Left lobe of liver (tissue), 2 donors: ENCODE measurements at regions not wholly inside any gene's neighbourhood (a gene's known extent, or its start where the extent isn't known, plus 50 kb on each side); places are given as distances from the start of the nearest gene placed in this dataset.
A peak's percentile ranks its signal among the peaks of the same experiment; 100 is the strongest.
"Not testable (repeated sequence)": the region's sequence is repeated elsewhere in the genome, so short reads cannot be mapped to it uniquely, and the experiment has no call there.

Source experiments
- ATAC-seq: fragments of 200-7000 bp; cut with Tn5 transposase; one replicate; pipeline ENCODE4 v1.9.1; 2020; ENCODE audit warnings: mild to moderate bottlenecking, moderate library complexity
- DNase-seq: peaks from one replicate; pipeline ENCODE4 v3.0.0-alpha.2; 2020; ENCODE audit warnings: low spot score
- donor health status: DM: no; HTN: no; CAD: no; lungs with moderate emphysema.
- donor health status: DM: no; HTN: yes; CAD: no.

DNA sequence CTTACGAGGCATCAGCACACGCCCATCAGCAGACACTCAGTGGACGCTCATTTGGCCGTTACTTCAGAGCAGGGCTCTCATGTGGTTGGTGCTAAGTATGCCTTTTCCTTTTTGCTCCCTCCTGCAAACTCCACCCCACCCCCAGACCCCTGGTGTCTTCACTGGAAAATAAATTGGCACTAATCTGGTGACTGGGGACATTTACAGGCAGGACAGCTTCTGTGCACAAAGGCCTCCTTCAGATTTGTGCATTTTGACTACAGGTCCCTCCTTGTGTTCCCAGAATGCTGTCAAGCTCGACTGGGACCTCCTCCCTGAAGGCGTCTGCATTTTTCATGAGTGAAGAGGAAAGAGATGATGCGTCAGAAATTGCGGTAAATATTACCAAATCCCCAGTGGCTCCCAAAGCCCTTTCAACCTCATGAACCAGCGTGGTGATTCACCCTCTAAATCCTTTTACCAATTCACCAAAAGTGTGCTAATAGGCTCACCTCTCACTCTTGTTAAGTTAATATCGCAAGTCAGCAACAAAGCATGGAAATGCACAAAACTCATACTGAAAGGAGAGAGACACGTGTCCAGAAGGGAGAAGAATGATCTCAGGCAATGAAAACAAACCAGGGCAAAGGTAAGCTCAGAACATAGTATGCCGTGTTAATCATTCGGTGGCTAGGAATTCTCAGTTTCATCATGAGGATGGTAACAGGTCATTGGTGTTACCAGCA lies 119.0 kb downstream of the NKX6-1 start:
- no peak for DNase-seq

DNA sequence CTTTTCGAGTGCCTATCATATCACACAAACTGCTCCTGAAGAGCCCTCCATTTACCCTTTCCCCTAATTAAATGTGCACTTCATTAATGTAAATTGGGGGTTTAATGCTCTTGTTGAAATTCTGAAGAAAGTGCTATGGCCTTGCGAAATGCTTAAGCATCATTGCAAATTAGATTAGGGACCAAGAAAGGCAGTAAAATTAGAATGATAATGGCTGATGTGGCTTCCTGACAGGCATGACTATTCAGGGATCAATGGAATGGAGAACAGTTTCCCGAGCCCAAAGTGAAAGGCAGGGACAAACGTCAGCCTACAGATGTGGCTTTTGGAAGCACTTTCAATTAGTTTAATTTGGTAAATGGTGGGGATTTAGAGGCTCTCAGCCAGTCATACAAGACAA lies 120.1 kb downstream of the NKX6-1 start:
- no peak for ATAC-seq
- DNase-seq, result no peak

More for the DNA sequence above, 119.0 kb downstream of the NKX6-1 start:
- ATAC-seq, result no peak

GRCh38 chr4:84378356-84378755 lies 120.7 kb downstream of the NKX6-1 start:
- DNase-seq (no peak), ATAC-seq (no peak)

DNA sequence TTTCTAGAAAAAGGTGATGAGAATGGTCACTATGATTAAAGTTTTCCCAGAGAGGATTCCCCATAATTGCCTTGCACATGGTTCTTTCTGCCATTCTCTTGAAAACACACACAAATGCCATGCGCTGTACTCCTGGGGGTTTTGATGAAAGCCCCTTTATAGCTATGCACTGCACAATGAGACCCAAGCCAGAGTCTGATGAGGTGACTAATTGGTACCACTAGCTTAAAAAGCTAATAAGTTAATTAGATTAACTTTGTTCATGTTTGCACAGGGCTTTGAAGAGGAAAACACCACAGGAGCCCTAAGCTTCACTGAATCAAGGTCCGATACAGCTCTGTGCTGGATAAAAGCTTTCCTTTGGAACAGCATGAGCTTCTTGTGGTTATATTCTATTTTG lies 132.2 kb downstream of the NKX6-1 start:
- DNase-seq (no peak), ATAC-seq (no peak)

DNA sequence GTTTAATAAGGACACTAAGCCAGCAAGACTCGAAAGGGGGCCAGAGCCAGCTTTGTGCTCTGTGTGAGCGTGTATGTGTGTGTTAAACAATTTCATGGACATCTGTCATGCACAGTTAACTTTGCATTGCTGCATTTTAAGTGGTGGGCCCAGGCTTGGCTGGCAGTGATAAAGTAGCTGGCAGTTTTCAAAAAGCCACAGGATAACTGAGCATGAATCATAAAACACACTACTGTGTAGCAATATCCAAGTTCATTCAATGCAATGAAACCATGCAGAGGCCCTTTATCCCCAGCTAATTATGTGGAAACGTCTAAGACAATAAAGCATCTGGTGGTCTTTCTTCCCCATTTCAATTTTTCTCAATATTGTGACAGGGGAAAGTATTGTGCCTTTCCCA lies 132.9 kb downstream of the NKX6-1 start:
- DNase-seq (no peak), ATAC-seq (no peak)

DNA sequence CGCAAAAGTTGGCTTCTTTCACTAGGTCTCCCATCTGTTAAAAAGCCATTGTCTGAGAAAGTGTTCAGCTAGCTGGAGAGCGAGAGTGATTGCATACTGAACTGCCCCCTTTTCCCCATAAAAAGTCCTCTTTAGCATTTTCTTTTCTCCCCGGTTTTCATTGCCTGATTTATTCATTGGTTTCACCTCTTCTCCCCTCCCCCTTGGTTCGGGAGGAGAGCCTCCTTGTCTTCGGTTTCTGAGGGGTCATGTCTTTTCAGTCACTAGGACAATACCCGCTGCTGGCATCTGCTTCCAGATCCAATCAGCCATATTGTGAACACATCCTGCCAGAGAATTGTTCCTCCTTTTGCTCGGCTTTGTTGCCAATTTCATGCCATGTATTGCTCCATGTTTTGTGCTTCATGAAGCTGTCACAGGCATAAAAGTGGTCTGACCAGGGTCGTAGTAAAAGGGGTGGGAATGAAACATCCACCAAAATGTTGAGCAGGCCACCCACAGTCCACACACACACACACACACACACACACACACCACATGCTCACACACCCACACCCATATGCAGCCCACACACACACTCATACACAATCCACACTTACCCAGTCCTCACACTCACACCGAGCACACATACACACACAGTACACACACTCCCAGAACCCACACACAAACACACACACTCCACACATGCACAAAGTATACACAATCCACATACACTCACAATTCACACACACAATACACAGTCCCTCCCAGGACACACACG lies 136.0 kb downstream of the NKX6-1 start:
- ATAC-seq (no peak), DNase-seq (no peak)

DNA sequence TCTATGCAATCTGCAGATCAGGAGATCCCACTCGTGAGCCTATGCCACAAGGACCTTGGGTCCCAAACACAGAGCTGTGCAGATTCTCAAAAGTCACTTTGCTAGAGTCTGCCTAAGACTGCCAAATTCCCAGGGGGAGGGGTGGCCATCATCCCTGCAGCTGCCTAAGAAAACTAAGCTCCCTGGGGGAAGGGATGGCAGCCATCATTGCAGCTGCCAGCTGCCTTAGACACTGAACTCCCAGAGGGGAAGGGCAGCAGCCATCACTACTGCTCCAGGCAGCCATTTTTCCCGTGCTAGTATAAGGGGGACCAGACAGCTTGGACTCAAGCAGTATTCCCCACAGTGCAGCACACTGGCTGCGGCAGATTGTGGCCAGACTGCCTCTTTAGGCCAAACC lies 156.9 kb downstream of the NKX6-1 start:
- no peak for DNase-seq
- ATAC-seq, result no peak

DNA sequence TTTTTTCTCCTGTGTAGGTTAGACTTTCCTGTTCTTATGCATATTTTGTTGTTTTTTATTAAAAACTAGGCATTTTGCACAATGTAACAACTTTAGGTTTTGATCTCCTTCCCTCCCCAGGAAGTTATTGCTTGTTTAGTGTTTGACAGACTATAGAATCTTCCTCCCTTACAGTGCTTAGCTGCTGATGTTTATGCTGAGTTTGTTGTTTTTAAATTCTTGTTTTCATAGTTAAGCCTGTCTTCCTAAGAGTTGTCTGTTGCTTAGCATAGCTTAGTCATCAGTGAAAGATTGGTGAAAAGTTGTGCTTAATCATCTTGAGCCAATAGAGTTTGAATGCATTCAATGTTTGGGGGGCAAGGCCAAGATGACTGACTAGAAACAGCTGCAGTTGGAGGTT lies 157.5 kb downstream of the NKX6-1 start:
- DNase-seq, result no peak
- no peak for ATAC-seq

- ATAC-seq (no peak), DNase-seq (no peak)
Measured at GRCh38 chr4:84338367-84338766, 160.7 kb downstream of the NKX6-1 start.

DNA sequence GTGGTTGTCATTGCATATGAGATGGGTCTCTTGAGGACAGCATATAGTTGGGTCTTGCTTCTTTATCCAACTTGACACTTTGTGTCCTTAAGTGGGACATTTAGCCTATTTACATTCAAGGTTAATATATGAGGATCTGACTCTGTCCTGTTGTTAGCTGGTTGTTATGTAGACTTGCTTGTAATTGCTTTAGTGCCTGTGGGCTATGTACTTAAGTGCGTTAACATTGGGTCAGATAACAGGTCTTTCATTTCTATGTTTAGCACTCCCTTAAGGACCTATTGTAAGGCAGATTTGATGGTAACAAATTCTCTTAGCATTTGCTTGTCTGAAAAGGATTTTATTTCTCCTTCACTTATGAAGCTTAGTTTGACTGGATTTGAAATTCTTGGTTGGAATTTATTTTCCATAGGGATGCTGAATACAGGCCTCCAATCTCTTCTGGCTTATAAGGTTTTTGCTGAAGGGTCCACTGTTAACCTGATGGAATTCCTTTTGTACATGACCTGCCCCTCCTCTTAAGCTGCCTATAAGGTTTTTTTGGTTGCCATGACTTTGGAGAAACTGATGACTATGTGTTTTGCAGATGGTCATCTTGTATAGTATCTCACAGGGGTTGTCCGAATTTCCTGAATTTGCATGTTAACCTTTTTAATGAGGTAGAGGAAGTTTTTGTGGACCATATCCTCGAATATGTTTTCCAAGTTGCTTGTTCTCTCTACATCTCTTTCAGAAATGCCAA lies 162.0 kb downstream of the NKX6-1 start:
- no peak for DNase-seq
- no peak for ATAC-seq

- DNase-seq, result no peak
- ATAC-seq, result no peak
Measured at GRCh38 chr4:84327526-84327925, 171.6 kb downstream of the NKX6-1 start.

- ATAC-seq, result no peak
Measured at GRCh38 chr4:84325625-84326024, 173.5 kb downstream of the NKX6-1 start.

GRCh38 chr4:84324303-84325245 lies 174.5 kb downstream of the NKX6-1 start:
- no peak for ATAC-seq
- DNase-seq, result no peak

More at GRCh38 chr4:84325625-84326024, 173.5 kb downstream of the NKX6-1 start:
- no peak for DNase-seq

- DNase-seq (no peak), ATAC-seq (peak; percentile 32)
Measured at GRCh38 chr4:84319124-84319523, 180.0 kb downstream of the NKX6-1 start.

DNA sequence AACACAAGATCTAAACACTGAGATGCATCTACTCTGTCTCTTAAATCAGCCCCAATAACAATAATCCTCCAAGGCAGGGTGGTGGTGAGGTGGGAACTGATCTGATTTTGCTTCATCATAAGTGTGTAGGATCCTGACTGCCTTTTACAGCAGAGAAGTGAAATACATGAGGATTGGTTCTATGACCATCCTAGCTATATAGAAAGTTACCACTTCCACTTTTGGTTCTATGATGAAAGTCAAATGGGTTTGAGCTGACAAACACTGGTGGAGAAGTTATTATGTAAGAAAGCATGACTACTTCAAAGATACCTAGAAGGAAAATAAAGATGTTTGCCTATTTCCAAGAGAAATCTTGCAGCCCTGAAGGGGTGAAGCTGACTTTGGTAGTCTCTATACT lies 181.6 kb downstream of the NKX6-1 start:
- no peak for ATAC-seq
- no peak for DNase-seq

DNA sequence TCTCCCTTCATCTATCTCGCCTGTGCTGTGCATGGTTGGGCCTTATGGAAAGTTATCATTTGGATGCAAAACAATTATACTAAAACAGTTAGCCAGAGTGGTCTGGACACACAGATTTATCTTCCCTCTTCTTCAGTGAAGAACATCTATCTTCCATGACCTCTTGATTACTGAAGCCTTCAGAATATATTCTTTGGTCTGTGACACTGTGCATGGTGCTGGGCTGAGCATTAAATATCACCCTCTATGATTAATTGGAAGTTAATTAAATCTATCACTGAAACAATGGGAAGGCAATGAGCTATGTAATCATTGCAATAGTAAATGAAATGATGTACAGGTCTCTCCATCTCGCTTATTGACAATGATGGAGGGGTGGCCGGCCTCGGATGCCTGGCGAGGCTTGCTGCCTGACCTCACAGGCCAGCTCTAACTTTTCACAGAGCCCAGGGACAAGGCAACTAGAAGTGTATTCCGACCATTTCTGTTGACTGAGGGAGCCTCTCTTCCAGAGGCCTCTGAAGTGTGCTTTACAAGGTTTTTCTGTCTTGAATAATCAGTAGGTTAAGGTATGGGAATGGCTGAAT lies 186.6 kb downstream of the NKX6-1 start:
- DNase-seq (no peak), ATAC-seq (no peak)

GRCh38 chr4:84309191-84309590 lies 189.9 kb downstream of the NKX6-1 start:
- ATAC-seq, result no peak
- no peak for DNase-seq

- not testable (repeated sequence) for DNase-seq, ATAC-seq
Measured at GRCh38 chr4:84298719-84299254, 200.3 kb downstream of the NKX6-1 start.

- DNase-seq (no peak), ATAC-seq (no peak)
Measured at GRCh38 chr4:84298023-84298718, 200.9 kb downstream of the NKX6-1 start.
